SU-DHL-6 (cell line): ENCODE measurements at regions not wholly inside any gene's neighbourhood (a gene's known extent, or its start where the extent isn't known, plus 50 kb on each side); places are given as distances from the start of the nearest gene placed in this dataset.

Experiments
- H2AFZ ChIP-seq: fragments of 200-600 bp; sonication (generic); 2 replicates; pipeline ENCODE4 v1.6.1; 2014; ENCODE audit warnings: low read depth, mild to moderate bottlenecking, moderate library complexity, mixed read lengths, antibody characterized with exemption, low read length; ENCODE audit not compliant: severe bottlenecking
- H3F3A ChIP-seq: fragments of 200-600 bp; shearing (Covaris generic); 2 replicates; pipeline ENCODE4 v1.6.0; 2016; ENCODE audit warnings: antibody characterized with exemption, mild to moderate bottlenecking; ENCODE audit not compliant: insufficient read depth
- H3K27ac ChIP-seq: fragments of 200-600 bp; sonication (generic); 2 replicates; pipeline ENCODE4 v1.5.1; 2016; ENCODE audit warnings: low read depth, mild to moderate bottlenecking, low read length, moderate library complexity, mixed read lengths
- H3K27me3 ChIP-seq: fragments of 200-600 bp; sonication (generic), shearing (Covaris generic); 2 replicates; pipeline ENCODE4 v1.6.0; 2014; ENCODE audit warnings: mild to moderate bottlenecking, low read length
- H3K36me3 ChIP-seq: fragments of 200-600 bp; sonication (generic); 2 replicates; pipeline ENCODE4 v1.6.1; 2014; ENCODE audit warnings: mild to moderate bottlenecking, low read length, mixed read lengths
- H3K4me2 ChIP-seq: fragments of 300-600, 200-600 bp; shearing (Covaris generic), sonication (generic); 2 replicates; pipeline ENCODE4 v1.6.0; 2014; ENCODE audit warnings: low read length, low read depth, mild to moderate bottlenecking; ENCODE audit not compliant: poor library complexity, severe bottlenecking
- H3K4me3 ChIP-seq: fragments of 200-600 bp; sonication (generic); 2 replicates; pipeline ENCODE4 v1.5.1; 2014; ENCODE audit warnings: antibody characterized with exemption, low read length, mild to moderate bottlenecking, mixed read lengths; ENCODE audit not compliant: insufficient read depth, poor library complexity, severe bottlenecking
- H3K79me2 ChIP-seq: fragments of 200-600 bp; sonication (generic); 2 replicates; pipeline ENCODE4 v1.6.1; 2014; ENCODE audit warnings: mild to moderate bottlenecking, low read length, moderate library complexity; ENCODE audit not compliant: insufficient read depth
- H3K9ac ChIP-seq: fragments of 200-600 bp; sonication (generic); 2 replicates; pipeline ENCODE4 v1.7.0; 2014; ENCODE audit warnings: mild to moderate bottlenecking, low read length
- H3K9me2 ChIP-seq: fragments of 200-600 bp; sonication (generic); replicated peaks from 2 replicates; pipeline ENCODE4 v1.6.1; 2014; ENCODE audit warnings: low read length; ENCODE audit not compliant: insufficient read depth
- H3K9me3 ChIP-seq: fragments of 200-600 bp; sonication (generic); 2 replicates; pipeline ENCODE4 v1.6.1; 2014; ENCODE audit warnings: low read length, mixed read lengths; ENCODE audit not compliant: insufficient read depth
- H4K20me1 ChIP-seq: fragments of 200-600 bp; sonication (generic); 2 replicates; pipeline ENCODE4 v1.6.1; 2014; ENCODE audit warnings: low read depth, mild to moderate bottlenecking, antibody characterized with exemption, low read length, moderate library complexity, mixed read lengths
- CTCF ChIP-seq: fragments of 200-600 bp; sonication (generic); IDR thresholded peaks from one replicate; pipeline ENCODE4 v1.5.1; 2017; ENCODE audit warnings: antibody characterized with exemption, mild to moderate bottlenecking, low read length, moderate library complexity; ENCODE audit not compliant: insufficient read depth, poor library complexity, severe bottlenecking
- EZH2phosphoT487 ChIP-seq: fragments of 200-600 bp; sonication (generic), shearing (Covaris generic); conservative IDR thresholded peaks from 2 replicates; pipeline ENCODE4 v1.6.1; 2018; ENCODE audit warnings: mild to moderate bottlenecking, antibody characterized with exemption, low read length, moderate library complexity, mixed read lengths

- Histone ChIP-seq H3F3A (no peaks in the 10 kb centered on the region), H3K9me3 (0 out of 2 replicates have a peak, but pooled peaks cover 11% of the 10 kb centered on the region), H3K9ac (no peak overlapping the region), H3K27me3 (no peaks in the 10 kb centered on the region), H4K20me1 (no peaks in the 10 kb centered on the region), H3K4me3 (no peak overlapping the region), H3K79me2 (no peaks in the 10 kb centered on the region), H3K9me2 (no peaks in the 10 kb centered on the region; the same call in 1 of the 2 replicates), H3K4me2 (no peak overlapping the region), H3K27ac (no peak overlapping the region), H2AFZ (no peak overlapping the region), H3K36me3 (no peaks in the 10 kb centered on the region)
- TF ChIP-seq EZH2phosphoT487 (no peak), CTCF (no peak)
Observed at GRCh38 chr7:67858931-67859330, 862.3 kb downstream of the TYW1 start.

DNA sequence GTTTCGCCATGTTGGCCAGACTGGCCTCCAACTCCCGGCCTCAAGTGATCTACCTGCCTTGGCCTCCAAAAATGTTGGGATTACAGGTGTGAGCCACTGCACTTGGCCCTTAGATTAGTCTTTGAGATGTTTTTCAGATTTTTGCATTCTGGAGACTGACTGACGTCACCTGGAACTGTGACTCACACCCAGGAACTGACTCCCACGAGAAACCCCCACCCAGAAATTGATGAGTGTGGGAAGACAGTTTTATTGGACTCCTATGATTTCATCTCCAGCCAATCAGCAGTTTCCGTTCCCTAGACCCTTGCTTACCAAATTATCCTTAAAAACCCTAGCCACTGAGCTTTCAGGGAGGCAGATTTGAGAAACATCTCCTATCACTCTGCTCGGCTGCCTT, 867.3 kb downstream of the TYW1 start:
- Histone ChIP-seq H3K9me2 (no peaks in the 10 kb centered on the region; the same call in 1 of the 2 replicates), H3K4me3 (no peak overlapping the region), H2AFZ (no peak overlapping the region), H3K27ac (no peak overlapping the region), H3K27me3 (no peaks in the 10 kb centered on the region), H4K20me1 (no peaks in the 10 kb centered on the region), H3K9ac (no peak overlapping the region), H3K36me3 (no peaks in the 10 kb centered on the region), H3K79me2 (no peaks in the 10 kb centered on the region), H3K4me2 (no peak overlapping the region), H3K9me3 (0 out of 2 replicates have a peak, but pooled peaks cover 11% of the 10 kb centered on the region), H3F3A (no peaks in the 10 kb centered on the region)
- TF ChIP-seq EZH2phosphoT487 (no peak), CTCF (no peak)

DNA sequence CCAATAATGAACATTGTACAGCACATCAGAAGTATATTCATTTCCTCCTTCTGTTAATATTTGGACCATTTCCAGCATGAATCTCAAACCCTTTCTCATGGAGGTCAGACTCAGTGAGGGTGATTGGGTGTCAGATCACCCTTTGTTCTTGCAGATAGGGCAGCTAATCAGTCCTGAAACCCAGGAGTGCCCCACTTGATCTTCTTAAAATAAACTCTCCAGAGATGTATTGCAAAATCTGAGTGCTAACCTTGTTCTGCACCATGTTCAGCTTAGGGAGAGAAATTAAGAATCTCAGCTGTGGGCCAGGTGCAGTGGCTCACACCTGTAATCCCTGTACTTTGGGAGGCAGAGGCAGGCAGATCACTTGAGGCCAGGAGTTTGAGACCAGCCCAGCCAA, 869.4 kb downstream of the TYW1 start:
- H4K20me1 ChIP-seq: no peaks in the 10 kb centered on the region
- no peaks in the 10 kb centered on the region for H3K9me2 ChIP-seq
- TF ChIP-seq CTCF (no peak), EZH2phosphoT487 (no peak)
- no peak overlapping the region for H2AFZ ChIP-seq
- H3K9ac ChIP-seq: no peak overlapping the region
- no peaks in the 10 kb centered on the region for H3F3A ChIP-seq
- H3K4me2 ChIP-seq: no peak overlapping the region
- H3K4me3 ChIP-seq: no peak overlapping the region
- no peak overlapping the region for H3K27ac ChIP-seq
- no peaks in the 10 kb centered on the region for H3K27me3 ChIP-seq
- no peaks in the 10 kb centered on the region for H3K79me2 ChIP-seq
- 0 out of 2 replicates have a peak, but pooled peaks cover 11% of the 10 kb centered on the region for H3K9me3 ChIP-seq
- no peaks in the 10 kb centered on the region for H3K36me3 ChIP-seq

DNA sequence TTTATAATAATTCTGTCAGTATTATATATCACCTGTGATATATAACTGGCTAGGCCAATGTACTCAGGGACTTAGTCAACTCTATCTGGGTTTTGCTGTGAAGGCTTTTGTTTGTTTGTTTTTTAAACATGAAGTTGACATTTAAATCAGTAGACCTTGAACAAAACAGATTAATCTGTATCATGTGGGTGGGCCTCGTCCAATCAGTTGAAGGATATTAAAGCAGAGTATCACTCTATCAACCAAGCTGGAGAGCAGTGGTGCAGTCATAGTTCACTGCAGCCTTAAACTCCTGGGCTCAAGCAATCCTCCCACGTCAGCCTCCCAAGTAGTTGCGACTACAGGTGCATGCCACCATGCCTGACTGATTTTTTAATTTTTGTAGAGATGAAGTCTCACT, 870.2 kb downstream of the TYW1 start:
- Histone ChIP-seq H4K20me1 (no peaks in the 10 kb centered on the region), H3K4me2 (no peak overlapping the region), H3K9me2 (no peaks in the 10 kb centered on the region), H3K79me2 (no peaks in the 10 kb centered on the region), H3F3A (no peaks in the 10 kb centered on the region), H3K27ac (no peak overlapping the region), H3K9ac (no peak overlapping the region), H2AFZ (no peak overlapping the region), H3K4me3 (no peak overlapping the region), H3K36me3 (no peaks in the 10 kb centered on the region), H3K9me3 (0 out of 2 replicates have a peak, but pooled peaks cover 4% of the 10 kb centered on the region), H3K27me3 (no peaks in the 10 kb centered on the region)
- TF ChIP-seq CTCF: no peak
- no peak for TF ChIP-seq EZH2phosphoT487
